Thyroid gland (tissue), 4 donors: ENCODE measurements at regions not wholly inside any gene's neighbourhood (a gene's known extent, or its start where the extent isn't known, plus 50 kb on each side); places are given as distances from the start of the nearest gene placed in this dataset.

ENCODE experiments used
- CTCF ChIP-seq, 6 experiments: fragments of 200-600 bp in 3 of 6; fragments of 450-650 bp in 3 of 6; sonication (generic) in 3 of 6; IDR thresholded peaks; one replicate each; pipeline ENCODE4 v1.5.1; 2016 to 2019; ENCODE audit warnings: antibody characterized with exemption in 6 of 6, mild to moderate bottlenecking in 2 of 6, inconsistent platforms in 1 of 6, moderate library complexity in 1 of 6
- POLR2A ChIP-seq, 2 donors: fragments of 450-650 bp; IDR thresholded peaks; one replicate each; pipeline ENCODE4 v1.6.1; 2017; ENCODE audit warnings: antibody characterized with exemption in 2 of 2, mild to moderate bottlenecking in 2 of 2, moderate library complexity in 1 of 2

- TF ChIP-seq CTCF (IDR thresholded peaks at IDR 0.05) (no peak), POLR2A (IDR thresholded peaks at IDR 0.05) (no peak)
These were observed 220.7 kb upstream of the NOX3 start for GRCh38 chr6:155676346-155676745.
